GM06990 (cell line): ENCODE measurements at regions not wholly inside any gene's neighbourhood (a gene's known extent, or its start where the extent isn't known, plus 50 kb on each side); places are given as distances from the start of the nearest gene placed in this dataset.

Source experiments
- DNase-seq: peaks from one replicate; pipeline ENCODE4 v3.0.0-alpha.2; 2011; ENCODE audit not compliant: insufficient read length; ENCODE audit errors: extremely low read depth
- H3K27me3 ChIP-seq: replicated peaks from 2 replicates; pipeline ENCODE4 v1.6.0; 2011; ENCODE audit warnings: low read length; ENCODE audit not compliant: control insufficient read depth, insufficient read depth
- H3K36me3 ChIP-seq: 2 replicates; pipeline ENCODE4 v1.5.1; 2011; ENCODE audit warnings: low read length; ENCODE audit not compliant: control insufficient read depth, insufficient read depth
- H3K4me3 ChIP-seq: replicated peaks from 2 replicates; pipeline ENCODE4 v1.5.1; 2011; ENCODE audit warnings: low read depth, mild to moderate bottlenecking, control low read depth, low read length
- TF ChIP-seq, protein P1 (sequence below): IDR thresholded peaks from 2 replicates; pipeline ENCODE4 v1.5.1; 2011; ENCODE audit warnings: low read length, control low read depth, mild to moderate bottlenecking, inconsistent platforms; ENCODE audit not compliant: insufficient read depth, poor library complexity, severe bottlenecking

DNA sequence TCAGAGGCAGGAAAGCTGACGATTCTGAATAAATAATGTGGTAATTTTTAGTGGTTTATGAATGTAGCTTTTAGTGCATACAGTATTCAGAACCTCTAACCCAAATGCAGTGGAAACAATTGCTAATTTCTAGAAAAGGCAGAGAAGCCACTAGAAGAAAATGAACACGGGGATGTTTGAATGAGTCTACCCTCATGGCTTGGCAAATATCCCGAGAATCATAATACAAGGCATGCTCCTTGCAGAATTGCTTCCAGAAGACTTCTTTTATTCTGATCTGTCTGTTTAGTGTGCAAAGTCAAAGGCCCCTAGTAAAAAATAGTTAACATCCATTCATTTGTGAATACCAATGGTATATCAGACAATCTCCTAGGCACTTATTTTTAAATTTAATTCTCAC lies 246.8 kb downstream of the LMO4 start:
- TF ChIP-seq, protein P1, sequence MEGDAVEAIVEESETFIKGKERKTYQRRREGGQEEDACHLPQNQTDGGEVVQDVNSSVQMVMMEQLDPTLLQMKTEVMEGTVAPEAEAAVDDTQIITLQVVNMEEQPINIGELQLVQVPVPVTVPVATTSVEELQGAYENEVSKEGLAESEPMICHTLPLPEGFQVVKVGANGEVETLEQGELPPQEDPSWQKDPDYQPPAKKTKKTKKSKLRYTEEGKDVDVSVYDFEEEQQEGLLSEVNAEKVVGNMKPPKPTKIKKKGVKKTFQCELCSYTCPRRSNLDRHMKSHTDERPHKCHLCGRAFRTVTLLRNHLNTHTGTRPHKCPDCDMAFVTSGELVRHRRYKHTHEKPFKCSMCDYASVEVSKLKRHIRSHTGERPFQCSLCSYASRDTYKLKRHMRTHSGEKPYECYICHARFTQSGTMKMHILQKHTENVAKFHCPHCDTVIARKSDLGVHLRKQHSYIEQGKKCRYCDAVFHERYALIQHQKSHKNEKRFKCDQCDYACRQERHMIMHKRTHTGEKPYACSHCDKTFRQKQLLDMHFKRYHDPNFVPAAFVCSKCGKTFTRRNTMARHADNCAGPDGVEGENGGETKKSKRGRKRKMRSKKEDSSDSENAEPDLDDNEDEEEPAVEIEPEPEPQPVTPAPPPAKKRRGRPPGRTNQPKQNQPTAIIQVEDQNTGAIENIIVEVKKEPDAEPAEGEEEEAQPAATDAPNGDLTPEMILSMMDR: no peak
- Histone ChIP-seq H3K36me3 (no peaks in the 10 kb centered on the region), H3K27me3 (no peaks in the 10 kb centered on the region), H3K4me3 (no peak overlapping the region)
- no peak for DNase-seq

DNA sequence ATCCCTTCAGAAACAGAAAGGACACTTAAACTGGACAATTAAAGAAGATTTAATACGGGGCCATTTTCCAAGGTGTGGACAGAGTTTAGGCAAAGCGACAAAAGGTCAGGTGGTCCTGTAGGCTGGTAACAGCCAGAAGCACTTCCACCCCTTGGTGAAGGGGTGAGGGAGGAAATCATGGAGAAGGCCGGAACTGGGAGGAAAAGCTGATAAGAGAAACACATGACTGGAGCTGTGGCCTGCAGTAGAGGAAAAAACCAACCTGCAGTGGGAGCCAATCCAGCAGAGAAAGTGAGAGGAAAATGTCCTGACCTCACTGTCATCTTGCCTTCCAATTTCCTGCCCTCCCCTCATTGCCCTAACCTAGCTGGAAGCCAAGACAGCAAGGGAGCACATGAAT lies 249.8 kb downstream of the LMO4 start:
- DNase-seq: no peak
- Histone ChIP-seq H3K27me3 (no peaks in the 10 kb centered on the region), H3K36me3 (no peaks in the 10 kb centered on the region), H3K4me3 (no peak overlapping the region)
- TF ChIP-seq, protein P1: no peak

DNA sequence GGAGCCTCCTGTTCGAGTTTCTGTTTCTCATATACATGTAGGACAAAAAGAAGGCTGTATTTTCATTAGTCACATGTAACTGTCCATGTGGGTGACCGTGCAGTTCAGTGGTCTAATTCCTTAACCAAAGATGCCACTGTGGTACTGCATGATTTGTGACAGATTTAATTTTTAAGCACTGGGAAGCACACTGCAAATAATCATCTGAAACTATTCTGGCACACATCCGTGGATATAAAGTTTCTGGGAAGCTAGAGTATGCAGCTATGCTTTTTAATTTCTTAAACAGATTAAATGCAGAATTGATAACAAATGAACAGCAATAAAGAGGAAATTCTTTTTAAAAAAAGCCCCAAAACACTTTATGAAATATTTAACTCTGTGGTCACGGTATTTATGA lies 254.8 kb downstream of the LMO4 start:
- Histone ChIP-seq H3K4me3 (no peak overlapping the region), H3K36me3 (no peaks in the 10 kb centered on the region), H3K27me3 (no peaks in the 10 kb centered on the region)
- TF ChIP-seq, protein P1: no peak
- DNase-seq: no peak

DNA sequence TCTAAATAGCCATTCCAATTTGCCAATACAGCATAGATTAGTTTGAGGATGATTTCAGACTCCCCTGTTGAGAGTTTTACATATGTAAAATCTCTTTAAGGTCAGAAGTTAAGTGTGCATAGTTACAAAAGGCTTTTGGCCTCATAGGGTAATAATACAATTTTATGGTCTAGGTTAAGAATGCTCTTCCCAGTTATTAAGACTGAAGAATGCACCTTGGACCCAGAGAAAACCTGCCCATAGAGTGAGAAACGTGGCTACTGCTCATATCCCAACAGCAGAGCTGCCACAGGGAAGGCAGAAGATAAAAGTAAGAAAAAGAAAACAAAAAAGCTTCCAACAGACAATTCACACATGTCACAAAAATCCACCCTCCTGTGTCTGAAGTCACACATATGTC lies 255.9 kb downstream of the LMO4 start:
- Histone ChIP-seq H3K36me3 (no peaks in the 10 kb centered on the region), H3K4me3 (no peak overlapping the region), H3K27me3 (no peaks in the 10 kb centered on the region)
- DNase-seq: no peak
- TF ChIP-seq, protein P1: no peak

- TF ChIP-seq, protein P1: no peak
- H3K27me3 ChIP-seq: no peaks in the 10 kb centered on the region
- no peak for DNase-seq
- H3K36me3 ChIP-seq: no peaks in the 10 kb centered on the region
- H3K4me3 ChIP-seq: no peak overlapping the region
Measured at GRCh38 chr1:87586501-87586900, 257.8 kb downstream of the LMO4 start.

- TF ChIP-seq, protein P1: no peak
- Histone ChIP-seq H3K36me3 (no peaks in the 10 kb centered on the region), H3K4me3 (no peak overlapping the region), H3K27me3 (no peaks in the 10 kb centered on the region)
- DNase-seq: no peak
Measured at GRCh38 chr1:87588495-87588894, 259.8 kb downstream of the LMO4 start.
